ENCODE measurements at regions not wholly inside any gene's neighbourhood (a gene's known extent, or its start where the extent isn't known, plus 50 kb on each side); places are given as distances from the start of the nearest gene placed in this dataset.
"Not testable (repeated sequence)": the region's sequence is repeated elsewhere in the genome, so short reads cannot be mapped to it uniquely, and the experiment has no call there.

DNA sequence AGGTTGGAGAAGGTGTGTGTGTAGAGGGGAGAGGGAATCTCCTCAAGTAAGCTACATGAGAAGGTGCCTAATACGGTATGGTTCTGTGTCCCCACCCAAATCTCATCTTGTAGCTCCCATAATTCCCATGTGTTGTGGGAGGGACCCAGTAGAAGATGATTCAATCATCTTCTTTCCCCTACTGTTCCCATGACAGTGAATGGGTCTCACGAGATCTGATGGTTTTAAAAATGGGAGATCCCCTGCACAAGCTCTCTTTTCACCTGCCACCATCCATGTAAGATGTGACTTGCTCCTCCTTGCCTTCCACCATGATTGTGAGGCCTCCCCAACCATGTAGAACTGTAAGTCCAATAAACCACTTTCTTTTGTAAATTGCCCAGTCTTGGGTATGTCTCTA lies 106.1 kb upstream of the PLEKHG1 start:
- POLR2A ChIA-PET, result not testable (repeated sequence)
- CTCF ChIA-PET, result interaction anchor here (1.2 kb wide), 1 partner anchor 75 kb away, joined by 4 read pairs; no protein-coding TSS in a partner anchor

DNA sequence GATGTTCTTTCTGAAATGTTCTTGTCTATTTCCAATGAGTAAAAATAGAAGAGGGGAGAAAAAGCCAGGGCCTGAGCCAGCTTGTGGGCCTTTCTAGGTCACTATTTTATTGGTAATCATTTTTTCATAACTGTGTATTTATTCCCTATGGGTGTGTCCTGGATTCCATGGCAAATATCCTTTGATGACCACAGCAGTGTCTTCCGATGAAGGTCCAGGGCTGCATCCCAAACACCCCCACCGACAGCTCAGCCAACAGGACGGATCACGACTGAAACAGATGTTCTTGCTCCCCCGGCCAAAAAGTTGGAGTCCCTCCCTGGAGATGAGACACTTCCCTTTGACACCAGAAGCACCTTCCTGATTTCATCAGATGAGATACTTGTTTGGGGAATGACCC lies 105.4 kb upstream of the PLEKHG1 start:
- ChIA-PET POLR2A (no interaction called here), CTCF (no interaction called here)

DNA sequence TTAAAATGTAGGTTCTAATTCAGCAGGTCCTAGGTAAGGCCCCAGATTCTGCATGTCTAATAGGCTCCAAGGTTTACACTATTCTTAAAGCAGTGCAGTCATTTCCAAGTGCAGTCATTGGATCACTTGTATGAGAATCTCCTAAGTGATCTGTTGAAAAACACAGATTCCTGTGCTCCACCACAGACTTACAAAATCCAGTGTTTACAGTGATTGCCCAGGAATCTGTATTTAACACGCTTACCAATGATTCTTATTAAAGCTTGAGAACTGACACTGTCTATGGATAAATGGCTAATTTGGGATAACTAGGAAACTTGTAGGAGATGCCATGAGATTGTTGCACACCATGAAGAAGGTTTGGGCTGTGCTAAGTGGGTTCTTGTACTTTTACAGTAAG lies 104.6 kb upstream of the PLEKHG1 start:
- ChIA-PET CTCF (no interaction called here), POLR2A (no interaction called here)

DNA sequence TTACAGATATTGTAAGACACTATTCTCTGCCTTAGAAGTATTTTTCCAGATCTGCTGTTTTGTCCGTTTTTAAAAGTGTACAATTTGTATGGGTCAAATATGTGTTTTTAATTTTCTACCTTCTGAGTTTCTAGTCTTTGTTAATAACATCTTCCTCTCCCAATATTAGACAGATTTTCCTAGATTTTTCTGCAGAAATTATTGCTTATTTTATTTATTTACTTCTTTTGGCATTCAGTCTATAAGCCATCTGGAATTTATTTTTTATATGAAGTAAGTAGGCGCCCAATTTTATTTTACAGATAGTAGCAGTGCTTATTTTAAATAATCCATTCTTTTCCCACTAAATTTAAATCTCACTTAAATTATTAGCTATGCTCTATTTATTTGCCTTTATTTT lies 103.1 kb upstream of the PLEKHG1 start:
- CTCF ChIA-PET, result no interaction called here

DNA sequence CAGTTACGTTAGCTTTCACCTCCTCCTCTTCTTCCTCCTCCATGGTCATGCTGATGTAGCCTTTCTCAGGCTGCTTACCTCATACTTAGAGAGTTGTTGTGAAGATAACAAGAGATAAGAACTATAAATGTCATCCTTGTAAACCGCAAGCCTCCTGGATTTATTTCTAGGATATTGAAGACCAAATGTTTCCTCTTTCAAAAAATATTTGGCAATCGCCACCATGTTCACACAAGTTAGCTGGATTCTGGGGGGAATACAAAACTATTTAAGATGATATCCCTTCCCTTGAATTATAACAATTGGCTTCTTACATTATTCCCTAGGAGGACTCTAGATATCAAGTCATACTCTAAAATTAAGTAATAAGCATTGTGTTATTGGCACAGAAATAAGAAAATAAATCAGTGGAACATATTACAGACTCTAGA lies 99.8 kb upstream of the PLEKHG1 start:
- CTCF ChIA-PET, result no interaction called here
- POLR2A ChIA-PET, result no interaction called here

More for the DNA sequence above, 103.1 kb upstream of the PLEKHG1 start:
- POLR2A ChIA-PET, result no interaction called here

DNA sequence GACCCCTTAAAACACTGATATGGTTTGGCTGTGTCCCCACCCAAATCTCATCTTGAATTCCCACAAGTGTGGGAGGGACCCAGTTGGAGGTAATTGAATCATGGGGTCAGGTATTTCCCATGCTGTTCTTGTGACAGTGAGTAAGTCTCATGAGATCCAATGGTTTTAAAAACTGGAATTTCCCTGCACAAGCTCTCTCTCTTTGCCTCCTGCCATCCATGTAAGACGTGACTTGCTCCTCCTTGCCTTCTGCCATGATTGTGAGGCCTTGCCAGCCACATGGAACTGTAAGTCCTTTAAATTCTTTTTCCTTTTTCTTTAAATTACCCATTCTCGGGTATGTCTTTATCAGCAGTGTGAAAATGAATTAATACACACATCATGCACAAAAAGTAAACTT lies 99.1 kb upstream of the PLEKHG1 start:
- CTCF ChIA-PET, POLR2A ChIA-PET: not testable (repeated sequence)

DNA sequence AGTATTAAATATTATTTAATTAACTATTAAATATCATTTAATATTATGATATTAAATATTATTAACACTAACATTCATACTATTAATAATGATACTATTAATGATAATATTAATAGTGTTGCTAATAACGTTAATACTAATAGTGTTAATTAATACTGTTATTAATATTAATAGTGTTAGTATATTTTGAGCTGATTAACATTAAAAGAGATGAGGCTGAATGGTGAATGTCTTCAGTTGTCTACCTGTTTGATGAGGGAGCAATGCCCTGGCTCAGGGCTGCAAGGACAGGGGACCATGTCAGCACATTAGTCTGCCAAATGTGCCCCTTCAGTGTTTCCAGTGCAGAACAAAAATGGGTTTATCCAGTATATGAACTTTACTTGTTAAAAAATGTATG lies 96.6 kb upstream of the PLEKHG1 start:
- ChIA-PET POLR2A (no interaction called here), CTCF (interaction anchor here (0.6 kb wide), 1 partner anchor 335 kb away, joined by 4 read pairs; no protein-coding TSS in a partner anchor)

DNA sequence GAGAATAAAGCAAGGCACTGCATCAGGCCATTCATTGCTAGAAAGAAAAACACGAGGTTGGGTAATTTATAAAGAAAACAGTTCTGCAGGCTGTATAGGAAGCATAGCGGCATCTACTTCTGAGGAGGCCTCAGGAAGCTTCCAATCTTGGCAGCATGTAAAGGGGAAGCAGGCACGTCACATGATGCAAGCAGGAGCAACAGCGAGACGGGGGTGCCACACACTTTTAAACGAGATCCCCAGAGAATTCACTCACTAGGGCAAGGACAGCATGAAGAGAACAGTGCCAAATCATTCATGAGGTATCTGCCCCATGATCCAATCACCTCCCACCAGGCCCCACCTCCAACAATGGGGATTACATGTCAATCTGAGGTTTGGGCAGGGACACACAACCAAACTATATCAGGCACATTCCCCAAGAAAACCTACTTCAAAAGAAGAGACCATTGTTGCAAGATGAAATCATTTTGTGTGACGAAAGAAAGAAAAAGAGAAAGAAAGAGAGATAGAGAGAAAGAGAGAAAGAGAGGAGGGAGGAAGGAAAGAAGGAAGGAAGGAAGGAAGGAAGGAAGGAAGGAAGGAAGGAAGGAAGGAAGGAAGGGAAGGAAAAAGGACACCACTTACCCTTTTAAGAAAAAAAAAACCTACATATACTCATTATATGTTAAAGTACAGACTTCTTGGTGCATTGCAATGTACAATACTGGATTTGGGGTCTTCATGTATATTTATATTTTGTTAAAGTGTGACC lies 95.9 kb upstream of the PLEKHG1 start:
- POLR2A ChIA-PET, result no interaction called here
- CTCF ChIA-PET, result no interaction called here

DNA sequence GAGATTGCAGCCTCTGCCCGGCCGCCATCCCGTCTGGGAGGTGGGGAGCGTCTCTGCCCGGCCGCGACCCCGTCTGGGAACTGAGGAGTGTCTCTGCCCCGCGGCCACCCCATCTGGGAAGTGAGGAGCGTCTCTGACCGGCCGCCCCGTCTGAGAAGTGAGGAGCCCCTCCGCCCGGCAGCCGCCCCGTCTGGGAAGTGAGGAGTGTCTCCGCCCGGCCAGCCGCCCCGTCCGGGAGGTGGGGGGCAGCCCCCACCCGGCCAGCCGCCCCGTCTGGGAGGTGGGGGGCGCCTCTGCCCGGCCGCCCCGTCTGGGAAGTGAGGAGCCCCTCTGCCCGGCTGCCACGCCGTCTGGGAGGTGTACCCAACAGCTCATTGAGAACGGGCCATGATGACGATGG lies 92.3 kb upstream of the PLEKHG1 start:
- CTCF ChIA-PET, POLR2A ChIA-PET: not testable (repeated sequence)

DNA sequence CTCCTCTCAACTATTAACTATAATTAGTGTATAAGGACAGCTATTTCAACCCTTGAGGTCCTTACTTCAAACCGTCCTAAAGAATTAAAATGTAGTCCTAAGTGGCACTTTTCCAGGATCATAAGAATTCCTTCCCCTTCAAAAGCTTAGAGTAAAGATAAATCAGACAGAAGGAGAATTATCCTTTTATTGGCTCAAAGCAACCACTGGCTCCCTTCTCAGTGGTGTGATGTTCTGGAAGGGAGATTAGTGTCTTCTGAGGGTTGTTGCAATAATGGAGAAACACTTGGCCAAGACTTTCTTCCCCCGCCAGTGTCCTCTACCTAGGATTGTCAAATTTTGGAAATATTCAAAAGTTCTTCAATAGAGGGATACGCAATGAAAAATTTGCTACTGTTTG lies 89.1 kb upstream of the PLEKHG1 start:
- CTCF ChIA-PET, result no interaction called here
- POLR2A ChIA-PET, result no interaction called here

DNA sequence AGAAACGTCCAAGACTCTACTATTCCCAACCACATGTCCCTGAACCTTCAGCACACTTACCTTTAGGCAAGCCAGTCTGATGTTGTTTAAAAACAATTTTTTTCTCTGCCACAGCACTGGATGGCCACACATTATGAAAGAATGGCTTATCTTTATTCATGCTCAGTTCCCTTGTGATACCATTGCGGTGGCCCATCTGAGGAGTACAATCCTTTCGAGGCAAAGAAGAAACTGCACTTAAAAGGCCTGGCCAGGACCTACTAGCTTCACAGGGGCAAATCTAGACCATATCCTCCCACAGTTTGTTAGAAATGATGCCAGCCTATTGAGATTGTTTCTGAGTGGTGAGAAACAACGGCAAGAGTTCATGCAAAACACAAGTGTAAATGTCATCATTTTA lies 88.4 kb upstream of the PLEKHG1 start:
- ChIA-PET POLR2A (no interaction called here), CTCF (no interaction called here)

DNA sequence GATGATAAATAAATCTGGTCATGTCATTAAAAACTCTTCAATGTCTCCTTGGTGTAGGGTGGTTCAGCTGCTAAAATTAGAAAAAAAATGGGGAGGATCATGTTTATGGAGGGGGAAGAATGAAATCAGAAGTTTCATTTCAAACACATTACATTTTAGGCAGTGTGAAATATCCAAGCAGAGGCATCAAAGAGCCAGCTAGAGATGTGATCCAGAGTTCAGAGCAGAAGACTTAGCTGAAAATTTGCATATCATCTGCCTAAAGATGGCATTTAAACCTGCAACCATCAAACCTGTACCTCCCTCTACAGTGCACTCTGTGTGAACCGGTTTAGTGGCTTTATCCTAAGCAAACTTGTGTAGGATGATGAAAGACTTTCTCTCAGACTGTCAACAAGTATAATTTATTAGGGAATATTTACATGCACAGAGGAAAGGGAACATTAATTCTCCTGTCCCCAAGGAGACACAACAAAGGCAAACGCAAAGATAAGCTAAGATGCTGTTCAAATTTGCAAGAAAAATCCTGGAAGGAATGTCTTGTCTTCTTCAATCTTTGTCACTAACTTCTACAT lies 84.8 kb upstream of the PLEKHG1 start:
- CTCF ChIA-PET, result interaction anchor here (0.6 to 0.7 kb wide), 2 partner anchors 174 to 300 kb away, joined by 3 read pairs; no protein-coding TSS in a partner anchor
- POLR2A ChIA-PET, result no interaction called here

DNA sequence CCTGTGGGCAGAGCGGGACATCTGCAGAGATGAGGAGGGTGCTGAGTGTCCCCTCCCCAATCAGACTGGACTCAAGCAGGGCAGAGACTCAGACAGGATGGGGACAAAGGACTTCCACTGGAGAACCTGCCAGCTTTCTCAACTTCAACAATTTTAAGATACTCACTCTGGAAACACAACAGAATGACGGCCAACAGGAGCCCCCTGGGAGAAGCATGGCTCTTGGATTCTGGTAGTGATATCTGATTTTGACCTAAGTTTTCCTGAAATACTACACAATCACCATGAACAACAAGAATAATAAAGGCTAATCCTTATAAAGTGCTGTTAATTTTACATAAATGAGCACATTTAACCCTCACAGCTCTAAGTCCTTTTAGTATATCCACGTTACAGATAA lies 83.5 kb upstream of the PLEKHG1 start:
- POLR2A ChIA-PET, result interaction anchor here (0.5 kb wide), 1 partner anchor 229 kb away, joined by 3 read pairs; no protein-coding TSS in a partner anchor
- CTCF ChIA-PET, result no interaction called here

DNA sequence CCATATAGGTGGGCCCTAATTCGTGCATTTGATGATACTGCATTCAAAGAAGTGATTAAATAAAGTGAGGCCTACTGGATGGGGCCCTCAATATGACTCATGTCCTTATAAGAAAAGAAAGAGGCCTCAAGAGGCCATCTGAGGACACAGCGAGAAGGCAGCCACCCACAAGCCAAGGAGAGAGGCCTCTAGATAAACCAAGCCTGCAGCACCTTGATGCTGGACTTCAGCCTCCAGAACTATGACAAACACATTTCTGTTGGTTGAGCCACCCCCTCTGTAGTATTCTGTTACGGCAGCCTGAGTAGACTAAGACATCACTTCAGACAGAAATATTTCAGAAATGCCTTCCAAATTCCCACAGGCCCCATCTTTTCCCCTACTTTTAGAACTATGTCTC lies 82.5 kb upstream of the PLEKHG1 start:
- ChIA-PET CTCF (no interaction called here), POLR2A (no interaction called here)

DNA sequence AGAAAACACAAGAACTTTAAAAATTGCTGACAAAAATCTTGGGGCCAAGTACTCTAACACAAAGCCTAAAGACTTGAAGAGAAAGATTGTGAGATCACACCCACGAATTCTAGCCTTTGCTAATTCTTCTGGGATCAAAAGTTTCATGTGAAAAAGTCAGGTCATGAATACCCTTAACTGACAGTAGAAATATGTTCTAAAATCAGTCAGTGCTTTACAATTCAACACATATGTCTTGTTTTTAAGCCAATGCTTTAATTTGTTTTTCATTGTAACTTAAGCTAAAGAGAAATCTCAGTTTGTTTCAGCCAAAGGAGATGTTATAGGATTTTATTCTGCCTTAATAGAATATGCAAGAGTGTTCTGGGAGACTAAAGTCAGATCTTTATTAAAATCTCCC lies 78.2 kb upstream of the PLEKHG1 start:
- CTCF ChIA-PET, result no interaction called here
- POLR2A ChIA-PET, result no interaction called here

DNA sequence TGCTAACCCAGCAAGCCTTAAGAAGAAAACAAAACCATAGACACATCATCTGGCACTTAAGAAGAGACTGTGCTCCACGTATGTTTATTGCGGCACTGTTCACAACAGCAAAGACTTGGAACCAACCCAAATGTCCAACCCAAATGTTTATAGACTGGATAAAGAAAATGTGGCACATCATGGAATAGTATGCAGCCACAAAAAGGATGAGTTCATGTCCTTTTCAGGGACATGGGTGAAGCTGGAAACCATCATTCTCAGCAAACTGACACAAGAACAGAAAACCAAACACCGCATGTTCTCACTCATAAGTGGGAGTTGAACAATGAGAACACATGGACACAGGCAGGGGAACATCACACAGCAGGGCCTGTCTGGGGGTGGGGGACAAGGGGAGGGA lies 76.5 kb upstream of the PLEKHG1 start:
- POLR2A ChIA-PET, CTCF ChIA-PET: not testable (repeated sequence)

DNA sequence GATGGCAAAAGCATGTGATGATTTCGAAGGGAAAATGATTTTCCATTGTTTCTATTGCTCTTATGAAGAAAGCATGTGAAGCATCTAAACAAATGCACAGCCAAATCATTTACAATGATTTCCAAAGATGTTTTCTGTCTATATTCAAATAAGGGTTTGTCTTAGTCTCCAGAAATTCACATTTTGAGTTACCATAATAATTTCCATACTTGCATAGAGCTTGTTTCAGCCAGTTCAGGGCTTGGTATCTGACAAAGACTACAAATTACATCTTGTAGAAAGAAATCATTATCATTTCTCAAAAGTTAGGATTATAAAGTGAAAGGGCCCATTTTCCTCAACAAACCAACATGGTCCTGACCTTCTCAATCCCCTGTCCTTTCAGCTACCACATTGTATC lies 74.4 kb upstream of the PLEKHG1 start:
- POLR2A ChIA-PET, result no interaction called here
- CTCF ChIA-PET, result no interaction called here

DNA sequence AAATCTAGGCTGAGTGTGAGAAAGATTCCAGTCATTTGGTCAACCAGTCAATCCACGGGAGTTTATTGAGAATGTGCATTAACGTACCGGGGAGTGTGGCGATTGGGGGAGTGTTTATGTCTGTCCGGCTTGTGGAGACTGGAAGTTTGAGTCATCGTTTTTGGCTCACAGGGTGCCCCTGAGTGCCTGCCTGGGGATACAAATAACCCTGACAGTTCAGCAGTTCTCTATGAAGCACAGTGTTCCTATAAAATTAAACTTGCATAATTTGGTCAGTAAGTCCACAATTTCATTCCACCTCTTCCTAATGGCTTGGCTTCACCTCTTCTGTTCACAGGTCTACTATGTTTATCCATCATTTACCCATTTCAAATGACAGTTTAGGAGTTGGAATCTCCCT lies 72.6 kb upstream of the PLEKHG1 start:
- POLR2A ChIA-PET, result no interaction called here

DNA sequence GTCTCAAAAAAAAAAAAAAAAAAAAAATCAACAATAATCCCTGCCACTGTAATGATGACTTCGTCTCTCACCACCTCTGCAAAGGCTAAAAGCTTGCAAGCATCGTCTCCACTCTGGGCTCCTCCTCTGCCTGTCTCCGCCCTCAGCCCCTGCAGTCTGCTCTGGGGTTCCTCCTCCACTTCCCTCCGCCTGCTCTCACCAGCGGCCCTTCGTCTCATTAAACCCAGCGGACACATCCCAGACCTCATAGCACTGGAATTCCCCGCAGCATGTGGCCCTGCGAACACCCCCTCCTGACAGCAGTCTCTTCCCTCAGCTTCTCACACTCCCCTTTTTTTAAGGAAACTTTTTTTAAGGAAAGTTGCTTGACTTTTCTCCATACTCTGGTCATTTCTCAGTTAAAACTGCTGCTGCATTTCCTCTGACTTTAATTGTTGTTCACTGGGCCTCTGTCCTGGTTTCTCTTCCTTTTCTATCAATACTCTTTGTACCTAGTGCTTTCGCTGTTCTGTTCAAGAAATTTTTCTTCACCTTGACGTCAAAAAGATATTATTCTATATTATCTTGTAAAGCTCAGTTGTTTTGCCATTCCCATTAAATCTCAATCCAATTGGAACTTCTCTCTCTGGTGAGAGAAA lies 70.9 kb upstream of the PLEKHG1 start:
- ChIA-PET POLR2A (no interaction called here), CTCF (no interaction called here)

More for the DNA sequence above, 72.6 kb upstream of the PLEKHG1 start:
- CTCF ChIA-PET, result no interaction called here

DNA sequence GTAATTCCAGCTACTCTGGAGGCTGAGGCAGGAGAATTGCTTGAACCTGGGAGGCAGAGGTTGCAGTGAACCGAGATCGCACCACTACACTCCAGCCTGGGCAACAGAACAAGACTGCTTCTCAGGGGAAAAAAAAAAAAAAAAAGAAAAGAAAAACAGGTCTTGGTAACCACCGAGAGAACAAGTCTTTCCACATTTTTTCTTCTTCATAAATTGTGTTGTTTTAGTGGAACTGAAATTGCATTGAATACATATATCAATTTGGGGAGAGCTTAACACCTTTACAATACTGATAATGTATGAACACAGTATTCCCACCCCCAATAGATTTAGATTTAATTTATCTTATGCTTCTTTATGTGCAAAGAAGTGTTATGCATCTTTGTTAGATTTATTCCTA lies 70.0 kb upstream of the PLEKHG1 start:
- POLR2A ChIA-PET, result no interaction called here
- CTCF ChIA-PET, result no interaction called here

DNA sequence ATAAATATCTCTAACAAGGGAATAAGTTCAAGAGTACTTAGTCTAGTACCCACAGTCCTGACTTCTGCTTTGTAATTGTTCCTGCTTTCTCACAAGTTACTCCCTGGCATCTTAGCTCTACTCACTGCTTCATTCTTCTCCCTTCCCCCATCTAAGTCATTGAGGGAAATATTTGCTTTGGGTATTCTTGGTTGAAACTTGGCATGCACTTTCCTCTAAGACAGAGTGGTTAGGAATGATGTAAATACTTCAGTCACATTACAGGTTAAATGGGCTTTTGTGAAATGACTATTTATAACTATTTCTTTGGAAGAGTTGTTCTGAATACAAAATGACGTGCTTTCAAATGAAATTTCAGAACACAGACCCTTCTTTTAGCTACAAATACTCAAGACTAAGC lies 67.7 kb upstream of the PLEKHG1 start:
- POLR2A ChIA-PET, result no interaction called here

DNA sequence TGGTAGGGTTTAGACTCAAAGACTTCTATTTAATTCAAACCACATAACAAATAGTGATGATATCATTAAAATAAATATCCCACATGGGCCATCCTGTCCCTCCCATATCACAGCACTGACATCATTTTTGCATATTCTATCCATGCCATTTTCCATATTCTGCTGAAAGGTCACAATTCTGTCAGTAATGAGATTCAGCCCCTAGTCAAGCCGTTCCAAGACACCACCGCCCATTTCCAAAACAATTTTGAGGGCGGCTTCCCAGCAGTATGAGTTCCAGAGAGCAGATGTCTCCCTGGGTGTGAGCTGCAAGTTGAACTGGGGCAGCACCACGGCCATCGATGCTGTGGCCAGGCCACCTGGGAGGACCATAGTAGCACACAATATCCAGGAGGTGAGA lies 65.1 kb upstream of the PLEKHG1 start:
- POLR2A ChIA-PET, result no interaction called here
- CTCF ChIA-PET, result no interaction called here

More for the DNA sequence above, 67.7 kb upstream of the PLEKHG1 start:
- CTCF ChIA-PET, result interaction anchor here (0.6 kb wide), 1 partner anchor 538 kb away, joined by 3 read pairs; no protein-coding TSS in a partner anchor
